ENCODE measurements at regions not wholly inside any gene's neighbourhood (a gene's known extent, or its start where the extent isn't known, plus 50 kb on each side); places are given as distances from the start of the nearest gene placed in this dataset.

- TF ChIP-seq CTCF (IDR thresholded peaks at IDR 0.05): no peak
- no peak for TF ChIP-seq EP300 (IDR thresholded peaks at IDR 0.05)
Measured at GRCh38 chr9:108081112-108081511, 591.5 kb upstream of the KLF4 start.
